ENCODE measurements at regions not wholly inside any gene's neighbourhood (a gene's known extent, or its start where the extent isn't known, plus 50 kb on each side); places are given as distances from the start of the nearest gene placed in this dataset.
"Not testable (repeated sequence)": the region's sequence is repeated elsewhere in the genome, so short reads cannot be mapped to it uniquely, and the experiment has no call there.

DNA sequence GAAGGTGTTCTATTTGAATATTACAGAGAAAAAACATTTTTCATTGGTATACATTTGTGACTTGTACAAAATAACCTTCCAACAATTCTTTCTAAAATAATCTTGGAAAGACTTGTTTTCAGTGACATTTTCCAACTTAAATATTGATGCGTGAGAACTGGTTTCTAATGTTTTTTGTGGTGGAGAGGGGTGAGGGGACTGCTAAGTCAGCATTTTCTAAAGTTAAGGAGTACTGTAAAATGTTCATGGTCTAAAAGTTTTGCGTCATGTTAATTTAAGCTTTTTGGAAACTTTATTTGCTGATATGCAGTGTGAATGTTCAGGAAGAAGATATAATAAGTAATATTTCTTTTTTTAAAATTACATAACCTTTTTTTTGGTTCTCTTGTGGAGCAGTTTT lies 229.3 kb downstream of the MAGEB5 start:
- 83% methylated on average over 2 of the region's 2 CpGs for WGBS (ENCODE audit: low lambda C conversion rate, missing lambda C conversion rate)
- no peak overlapping the region for H3K4me3 ChIP-seq

GRCh38 chrX:26444417-26444816 lies 228.4 kb downstream of the MAGEB5 start:
- H3K4me3 ChIP-seq; H3K79me2 ChIP-seq; H3K9me2 ChIP-seq (replicated peaks; ENCODE audit: insufficient read depth); H3K36me3 ChIP-seq (replicated peaks; ENCODE audit: insufficient read depth, low read depth); H3K9me3 ChIP-seq (ENCODE audit: low read depth); DNase-seq (ENCODE audit: low spot score); H3K4me2 ChIP-seq; H3K4me1 ChIP-seq (ENCODE audit: insufficient read depth); H3K27me3 ChIP-seq; H3K27ac ChIP-seq; H4K20me1 ChIP-seq (ENCODE audit: insufficient read depth, poor library complexity, severe bottlenecking); H2AFZ ChIP-seq: not testable (repeated sequence)
- 73% methylated on average over 3 of the region's 3 CpGs for WGBS (ENCODE audit: low lambda C conversion rate, missing lambda C conversion rate)

More for the DNA sequence above, 229.3 kb downstream of the MAGEB5 start:
- Histone ChIP-seq H4K20me1 (ENCODE audit: insufficient read depth, poor library complexity, severe bottlenecking) (no peaks in the 10 kb centered on the region), H3K27ac (no peak overlapping the region), H3K79me2 (no peaks in the 10 kb centered on the region), H2AFZ (no peak overlapping the region), H3K36me3 (replicated peaks; ENCODE audit: insufficient read depth, low read depth) (no peaks in the 10 kb centered on the region), H3K27me3 (no peaks in the 10 kb centered on the region), H3K9me3 (ENCODE audit: low read depth) (no peaks in the 10 kb centered on the region), H3K9me2 (replicated peaks; ENCODE audit: insufficient read depth) (no peaks in the 10 kb centered on the region), H3K4me1 (ENCODE audit: insufficient read depth) (no peaks in the 10 kb centered on the region), H3K4me2 (no peak overlapping the region)
- TF ChIP-seq EZH2 (IDR thresholded peaks at IDR 0.05; ENCODE audit: borderline replicate concordance) (no peak), EZH2phosphoT487 (IDR thresholded peaks at IDR 0.05; ENCODE audit: low read depth, severe bottlenecking, unreplicated experiment) (no peak)
- TF ChIP-seq, protein P1, sequence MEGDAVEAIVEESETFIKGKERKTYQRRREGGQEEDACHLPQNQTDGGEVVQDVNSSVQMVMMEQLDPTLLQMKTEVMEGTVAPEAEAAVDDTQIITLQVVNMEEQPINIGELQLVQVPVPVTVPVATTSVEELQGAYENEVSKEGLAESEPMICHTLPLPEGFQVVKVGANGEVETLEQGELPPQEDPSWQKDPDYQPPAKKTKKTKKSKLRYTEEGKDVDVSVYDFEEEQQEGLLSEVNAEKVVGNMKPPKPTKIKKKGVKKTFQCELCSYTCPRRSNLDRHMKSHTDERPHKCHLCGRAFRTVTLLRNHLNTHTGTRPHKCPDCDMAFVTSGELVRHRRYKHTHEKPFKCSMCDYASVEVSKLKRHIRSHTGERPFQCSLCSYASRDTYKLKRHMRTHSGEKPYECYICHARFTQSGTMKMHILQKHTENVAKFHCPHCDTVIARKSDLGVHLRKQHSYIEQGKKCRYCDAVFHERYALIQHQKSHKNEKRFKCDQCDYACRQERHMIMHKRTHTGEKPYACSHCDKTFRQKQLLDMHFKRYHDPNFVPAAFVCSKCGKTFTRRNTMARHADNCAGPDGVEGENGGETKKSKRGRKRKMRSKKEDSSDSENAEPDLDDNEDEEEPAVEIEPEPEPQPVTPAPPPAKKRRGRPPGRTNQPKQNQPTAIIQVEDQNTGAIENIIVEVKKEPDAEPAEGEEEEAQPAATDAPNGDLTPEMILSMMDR (IDR thresholded peaks at IDR 0.05; ENCODE audit: poor library complexity), result no peak
- no peak for DNase-seq (ENCODE audit: low spot score)

GRCh38 chrX:26442340-26442739 lies 226.4 kb downstream of the MAGEB5 start:
- DNase-seq (ENCODE audit: low spot score), result peak; percentile 52
- H4K20me1 ChIP-seq (ENCODE audit: insufficient read depth, poor library complexity, severe bottlenecking), result no peaks in the 10 kb centered on the region
- H3K36me3 ChIP-seq (replicated peaks; ENCODE audit: insufficient read depth, low read depth), result no peaks in the 10 kb centered on the region
- H3K27ac ChIP-seq, result no peak overlapping the region
- 33% methylated on average over 1 of the region's 1 CpG for WGBS (ENCODE audit: low lambda C conversion rate, missing lambda C conversion rate)
- no peaks in the 10 kb centered on the region for H3K27me3 ChIP-seq
- H3K79me2 ChIP-seq, result no peaks in the 10 kb centered on the region
- no peak overlapping the region for H3K4me2 ChIP-seq
- no peak overlapping the region for H3K4me3 ChIP-seq
- H3K9me3 ChIP-seq (ENCODE audit: low read depth), result no peaks in the 10 kb centered on the region
- H2AFZ ChIP-seq, result no peak overlapping the region
- no peaks in the 10 kb centered on the region for H3K4me1 ChIP-seq (ENCODE audit: insufficient read depth)
- TF ChIP-seq EZH2 (IDR thresholded peaks at IDR 0.05; ENCODE audit: borderline replicate concordance), result no peak
- TF ChIP-seq EZH2phosphoT487 (IDR thresholded peaks at IDR 0.05; ENCODE audit: low read depth, severe bottlenecking, unreplicated experiment), result no peak
- TF ChIP-seq, protein P1 (IDR thresholded peaks at IDR 0.05; ENCODE audit: poor library complexity), result peak; percentile 64
- H3K9me2 ChIP-seq (replicated peaks; ENCODE audit: insufficient read depth), result no peaks in the 10 kb centered on the region

DNA sequence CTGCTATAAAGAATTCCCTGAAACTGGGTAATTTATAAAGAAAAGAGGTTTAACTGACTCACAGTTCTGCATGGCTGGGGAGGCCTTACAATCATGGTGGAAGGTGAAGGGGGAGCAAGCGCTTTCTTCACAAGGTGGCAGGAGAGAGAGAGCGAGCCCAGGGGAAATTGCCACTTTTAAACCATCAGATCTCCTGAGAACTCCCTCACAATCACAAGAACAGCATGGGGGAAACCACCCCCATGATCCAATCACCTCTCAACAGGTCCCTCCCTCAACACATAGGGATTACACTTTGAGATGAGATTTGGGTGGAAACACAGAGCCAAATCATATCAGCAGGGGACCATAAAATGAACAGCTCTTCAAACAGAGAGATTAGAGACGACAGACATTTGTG lies 198.6 kb downstream of the MAGEB5 start:
- TF ChIP-seq EZH2 (IDR thresholded peaks at IDR 0.05; ENCODE audit: borderline replicate concordance) (no peak), EZH2phosphoT487 (IDR thresholded peaks at IDR 0.05; ENCODE audit: low read depth, severe bottlenecking, unreplicated experiment) (no peak)
- TF ChIP-seq, protein P1 (IDR thresholded peaks at IDR 0.05; ENCODE audit: poor library complexity), result no peak
- H3K36me3 ChIP-seq (replicated peaks; ENCODE audit: insufficient read depth, low read depth), result no peaks in the 10 kb centered on the region
- H3K4me2 ChIP-seq, result no peak overlapping the region
- no peaks in the 10 kb centered on the region for H4K20me1 ChIP-seq (ENCODE audit: insufficient read depth, poor library complexity, severe bottlenecking)
- no peaks in the 10 kb centered on the region for H3K9me3 ChIP-seq (ENCODE audit: low read depth)
- no peaks in the 10 kb centered on the region for H3K9me2 ChIP-seq (replicated peaks; ENCODE audit: insufficient read depth)
- H2AFZ ChIP-seq, result no peak overlapping the region
- no peaks in the 10 kb centered on the region for H3K27me3 ChIP-seq
- WGBS (ENCODE audit: low lambda C conversion rate, missing lambda C conversion rate), result 35% methylated on average over 3 of the region's 3 CpGs
- no peak overlapping the region for H3K27ac ChIP-seq
- H3K79me2 ChIP-seq, result no peaks in the 10 kb centered on the region
- no peak for DNase-seq (ENCODE audit: low spot score)
- H3K4me3 ChIP-seq, result no peak overlapping the region
- no peaks in the 10 kb centered on the region for H3K4me1 ChIP-seq (ENCODE audit: insufficient read depth)
